IPS-18c (cell line): ENCODE measurements at regions not wholly inside any gene's neighbourhood (a gene's known extent, or its start where the extent isn't known, plus 50 kb on each side); places are given as distances from the start of the nearest gene placed in this dataset.
"Not testable (repeated sequence)": the region's sequence is repeated elsewhere in the genome, so short reads cannot be mapped to it uniquely, and the experiment has no call there.

ENCODE experiments used
- H3K4me3 ChIP-seq: 2 replicates; pipeline ENCODE4 v1.7.0; 2013; ENCODE audit warnings: low read depth, mild to moderate bottlenecking, low read length, moderate library complexity; ENCODE audit not compliant: insufficient read depth
- H3K9me3 ChIP-seq: one replicate; pipeline ENCODE4 v1.6.1; 2013; ENCODE audit warnings: mild to moderate bottlenecking, low read length, moderate library complexity; ENCODE audit not compliant: control insufficient read depth, insufficient read depth

- Histone ChIP-seq H3K9me3 (peaks cover 3% of the 10 kb centered on the region), H3K4me3 (no peak overlapping the region)
These were observed 987.5 kb downstream of the DCDC2C start for GRCh38 chr2:4690913-4691312.

GRCh38 chr2:4693266-4693665 lies 989.9 kb downstream of the DCDC2C start:
- H3K4me3 ChIP-seq = no peak overlapping the region
- peaks cover 3% of the 10 kb centered on the region for H3K9me3 ChIP-seq

- Histone ChIP-seq H3K4me3 (no peak overlapping the region), H3K9me3 (peaks cover 2% of the 10 kb centered on the region)
These were observed 992.0 kb downstream of the DCDC2C start for GRCh38 chr2:4695281-4695861.

- no peaks in the 10 kb centered on the region for H3K9me3 ChIP-seq
- H3K4me3 ChIP-seq = no peak overlapping the region
These were observed 977.1 kb upstream of the SOX11 start for GRCh38 chr2:4715065-4715464.

GRCh38 chr2:4718777-4719176 lies 973.4 kb upstream of the SOX11 start:
- H3K4me3 ChIP-seq = no peak overlapping the region
- H3K9me3 ChIP-seq = no peaks in the 10 kb centered on the region

- no peaks in the 10 kb centered on the region for H3K9me3 ChIP-seq
- no peak overlapping the region for H3K4me3 ChIP-seq
These were observed 966.6 kb upstream of the SOX11 start for GRCh38 chr2:4725618-4726017.

GRCh38 chr2:4732560-4732959 lies 959.6 kb upstream of the SOX11 start:
- no peaks in the 10 kb centered on the region for H3K9me3 ChIP-seq
- H3K4me3 ChIP-seq = no peak overlapping the region

GRCh38 chr2:4745056-4745991 lies 946.9 kb upstream of the SOX11 start:
- Histone ChIP-seq H3K4me3 (no peak overlapping the region), H3K9me3 (no peaks in the 10 kb centered on the region)

GRCh38 chr2:4753721-4754120 lies 938.5 kb upstream of the SOX11 start:
- Histone ChIP-seq H3K4me3 (no peak overlapping the region), H3K9me3 (no peaks in the 10 kb centered on the region)

GRCh38 chr2:4762951-4763376 lies 929.2 kb upstream of the SOX11 start:
- H3K9me3 ChIP-seq = no peaks in the 10 kb centered on the region
- H3K4me3 ChIP-seq = no peak overlapping the region

GRCh38 chr2:4765787-4766530 lies 926.2 kb upstream of the SOX11 start:
- Histone ChIP-seq H3K9me3 (no peaks in the 10 kb centered on the region), H3K4me3 (no peak overlapping the region)

GRCh38 chr2:4775668-4776067 lies 916.5 kb upstream of the SOX11 start:
- Histone ChIP-seq H3K4me3 (no peak overlapping the region), H3K9me3 (peaks cover 3% of the 10 kb centered on the region)

- Histone ChIP-seq H3K9me3 (no peaks in the 10 kb centered on the region), H3K4me3 (no peak overlapping the region)
These were observed 911.5 kb upstream of the SOX11 start for GRCh38 chr2:4780679-4781078.

GRCh38 chr2:4782647-4783046 lies 909.5 kb upstream of the SOX11 start:
- H3K4me3 ChIP-seq = no peak overlapping the region
- peaks cover under 1% of the 10 kb centered on the region for H3K9me3 ChIP-seq

- Histone ChIP-seq H3K9me3 (peaks cover 4% of the 10 kb centered on the region), H3K4me3 (no peak overlapping the region)
These were observed 900.7 kb upstream of the SOX11 start for GRCh38 chr2:4791488-4791887.

- peaks cover 4% of the 10 kb centered on the region for H3K9me3 ChIP-seq
- H3K4me3 ChIP-seq = no peak overlapping the region
These were observed 900.1 kb upstream of the SOX11 start for GRCh38 chr2:4792126-4792525.

- Histone ChIP-seq H3K4me3 (no peak overlapping the region), H3K9me3 (no peaks in the 10 kb centered on the region)
These were observed 888.8 kb upstream of the SOX11 start for GRCh38 chr2:4803396-4803795.

- not testable (repeated sequence) for H3K9me3 ChIP-seq, H3K4me3 ChIP-seq
These were observed 878.0 kb upstream of the SOX11 start for GRCh38 chr2:4814137-4814536.
